ENCODE measurements at regions not wholly inside any gene's neighbourhood (a gene's known extent, or its start where the extent isn't known, plus 50 kb on each side); places are given as distances from the start of the nearest gene placed in this dataset.

DNA sequence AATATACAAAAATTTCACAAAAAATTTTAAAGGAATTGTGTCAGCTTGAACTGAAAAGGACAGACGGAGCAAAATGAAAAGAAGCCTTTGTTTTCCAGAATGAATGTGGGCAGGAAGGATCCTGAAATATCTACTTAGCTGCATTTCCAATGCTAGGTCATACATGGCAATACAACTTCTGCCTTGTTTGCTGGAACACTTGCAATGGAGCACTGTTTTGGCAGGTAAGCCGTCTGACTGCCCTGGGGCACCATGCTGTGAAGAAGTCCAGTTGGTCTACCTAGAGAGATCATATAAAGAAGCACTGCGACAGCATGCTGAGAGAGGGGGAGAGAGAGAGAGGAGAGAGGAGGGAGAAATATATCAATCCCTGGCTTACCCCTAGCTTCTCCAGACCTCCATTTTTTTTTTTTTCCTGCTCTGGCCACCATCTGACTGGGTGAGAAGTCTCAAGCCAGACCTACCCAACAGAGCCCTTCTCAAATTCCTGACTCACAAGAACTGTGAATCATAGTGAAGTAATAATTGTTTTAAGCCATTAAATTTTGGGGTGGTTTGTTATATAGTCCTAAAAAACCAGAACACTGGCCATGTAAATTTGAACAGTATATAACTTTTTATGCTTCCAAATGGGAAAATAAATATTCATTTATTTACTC, 97.1 kb upstream of the PRICKLE1 start:
- Histone ChIP-seq H3K4me1 (ENCODE audit: control insufficient read depth in 5 of 5, insufficient read depth in 5 of 5, low read length in 5 of 5) (peaks cover 0 to 18% (median 0%) of the 10 kb centered on the region in 5 donors), H3K36me3 (ENCODE audit: control insufficient read depth in 4 of 4, insufficient read depth in 4 of 4, low read length in 4 of 4) (no peaks in the 10 kb centered on the region), H3K9me3 (ENCODE audit: control insufficient read depth in 4 of 4, insufficient read depth in 3 of 4, low read length in 3 of 4) (peaks cover 0 to 2% (median 0%) of the 10 kb centered on the region in 4 donors), H3K27ac (ENCODE audit: low read depth in 1 of 2, low read length in 1 of 2) (no peak overlapping the region), H3K9ac (ENCODE audit: insufficient read depth in 1 of 2, low read length in 2 of 2) (no peak overlapping the region), H3K27me3 (ENCODE audit: control insufficient read depth in 3 of 3, insufficient read depth in 3 of 3, low read length in 2 of 3) (no peaks in the 10 kb centered on the region), H3K4me3 (no peak overlapping the region)
- WGBS, 2 donors, result 93% methylated on average over 3 of the region's 3 CpGs
- TF ChIP-seq, protein P1, sequence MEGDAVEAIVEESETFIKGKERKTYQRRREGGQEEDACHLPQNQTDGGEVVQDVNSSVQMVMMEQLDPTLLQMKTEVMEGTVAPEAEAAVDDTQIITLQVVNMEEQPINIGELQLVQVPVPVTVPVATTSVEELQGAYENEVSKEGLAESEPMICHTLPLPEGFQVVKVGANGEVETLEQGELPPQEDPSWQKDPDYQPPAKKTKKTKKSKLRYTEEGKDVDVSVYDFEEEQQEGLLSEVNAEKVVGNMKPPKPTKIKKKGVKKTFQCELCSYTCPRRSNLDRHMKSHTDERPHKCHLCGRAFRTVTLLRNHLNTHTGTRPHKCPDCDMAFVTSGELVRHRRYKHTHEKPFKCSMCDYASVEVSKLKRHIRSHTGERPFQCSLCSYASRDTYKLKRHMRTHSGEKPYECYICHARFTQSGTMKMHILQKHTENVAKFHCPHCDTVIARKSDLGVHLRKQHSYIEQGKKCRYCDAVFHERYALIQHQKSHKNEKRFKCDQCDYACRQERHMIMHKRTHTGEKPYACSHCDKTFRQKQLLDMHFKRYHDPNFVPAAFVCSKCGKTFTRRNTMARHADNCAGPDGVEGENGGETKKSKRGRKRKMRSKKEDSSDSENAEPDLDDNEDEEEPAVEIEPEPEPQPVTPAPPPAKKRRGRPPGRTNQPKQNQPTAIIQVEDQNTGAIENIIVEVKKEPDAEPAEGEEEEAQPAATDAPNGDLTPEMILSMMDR (IDR thresholded peaks at IDR 0.05; ENCODE audit: control extremely low read depth, extremely low read depth), result no peak
- no peak for DNase-seq
- ATAC-seq (ENCODE audit: insufficient read depth, low FRiP score), result no peak

DNA sequence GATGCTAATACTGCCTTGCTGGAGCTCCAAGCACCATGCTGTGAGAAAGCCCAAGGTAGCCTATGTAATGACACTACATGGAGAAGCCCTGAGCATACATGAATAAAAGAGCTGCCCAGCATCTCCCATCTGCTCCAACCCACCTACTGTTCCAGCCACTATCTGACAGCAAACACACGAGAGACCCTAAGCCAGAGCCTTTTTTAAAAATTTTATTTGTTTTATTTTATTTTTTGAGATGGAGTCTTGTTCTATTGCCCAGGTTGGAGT, 95.2 kb upstream of the PRICKLE1 start:
- Histone ChIP-seq H3K9me3 (ENCODE audit: control insufficient read depth in 4 of 4, insufficient read depth in 3 of 4, low read length in 3 of 4) (peaks cover 0 to 2% (median 0%) of the 10 kb centered on the region in 4 donors), H3K27me3 (ENCODE audit: control insufficient read depth in 3 of 3, insufficient read depth in 3 of 3, low read length in 2 of 3) (no peaks in the 10 kb centered on the region), H3K9ac (ENCODE audit: insufficient read depth in 1 of 2, low read length in 2 of 2) (no peak overlapping the region), H3K4me1 (ENCODE audit: control insufficient read depth in 5 of 5, insufficient read depth in 5 of 5, low read length in 5 of 5) (peaks cover 0 to 18% (median 0%) of the 10 kb centered on the region in 5 donors), H3K36me3 (ENCODE audit: control insufficient read depth in 4 of 4, insufficient read depth in 4 of 4, low read length in 4 of 4) (no peaks in the 10 kb centered on the region), H3K27ac (ENCODE audit: low read depth in 1 of 2, low read length in 1 of 2) (no peak overlapping the region), H3K4me3 (no peak overlapping the region)
- no peak for ATAC-seq (ENCODE audit: insufficient read depth, low FRiP score)
- WGBS, 2 donors, result 86 to 91% methylated on average over 1 of the region's 1 CpG
- TF ChIP-seq, protein P1 (IDR thresholded peaks at IDR 0.05; ENCODE audit: control extremely low read depth, extremely low read depth), result no peak
- DNase-seq, result no peak

DNA sequence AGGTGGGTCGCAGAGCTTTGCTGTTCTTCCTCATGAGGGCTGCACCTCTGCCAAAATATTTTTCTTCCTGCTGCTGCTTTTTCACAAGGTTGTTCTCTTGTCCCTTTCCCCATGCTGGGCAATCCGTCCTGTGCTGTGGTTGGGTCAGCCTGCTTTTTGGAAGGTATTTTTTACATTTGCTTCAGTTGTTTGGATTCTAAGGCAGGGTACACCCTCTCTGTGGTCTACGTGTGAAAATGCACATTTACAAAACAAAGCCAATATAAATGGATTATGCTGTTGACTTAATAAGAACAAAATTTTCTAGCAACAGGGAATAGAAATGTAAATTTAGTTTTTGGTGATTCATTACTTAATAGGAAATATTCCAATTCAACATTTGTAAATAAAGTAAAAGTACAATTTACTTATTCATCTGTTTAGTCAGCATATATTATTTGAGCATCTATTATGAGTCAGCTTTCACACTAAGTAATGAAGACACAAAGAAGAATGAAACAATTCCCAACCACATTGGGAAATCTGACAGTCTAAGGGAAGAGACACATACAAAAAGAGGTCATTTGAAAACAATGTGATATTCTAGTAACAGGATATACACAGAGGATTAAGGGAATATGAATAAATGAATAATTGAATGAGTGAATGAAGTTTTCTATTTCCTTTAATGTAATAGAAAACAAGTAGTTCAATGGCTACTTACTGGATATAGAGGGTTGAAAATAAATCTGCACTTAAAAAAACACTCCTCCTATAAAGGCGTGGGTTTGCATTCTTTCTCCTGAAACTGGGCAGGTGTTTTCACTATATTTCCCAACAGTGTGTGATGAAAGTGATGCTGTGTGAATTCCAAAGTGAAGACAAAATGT, 94.6 kb upstream of the PRICKLE1 start:
- Histone ChIP-seq H3K4me1 (ENCODE audit: control insufficient read depth in 5 of 5, insufficient read depth in 5 of 5, low read length in 5 of 5) (peaks cover 0 to 18% (median 0%) of the 10 kb centered on the region in 5 donors), H3K9me3 (ENCODE audit: control insufficient read depth in 4 of 4, insufficient read depth in 3 of 4, low read length in 3 of 4) (peaks cover 0 to 2% (median 0%) of the 10 kb centered on the region in 4 donors), H3K27ac (ENCODE audit: low read depth in 1 of 2, low read length in 1 of 2) (no peak overlapping the region), H3K9ac (ENCODE audit: insufficient read depth in 1 of 2, low read length in 2 of 2) (no peak overlapping the region), H3K4me3 (no peak overlapping the region), H3K36me3 (ENCODE audit: control insufficient read depth in 4 of 4, insufficient read depth in 4 of 4, low read length in 4 of 4) (no peaks in the 10 kb centered on the region), H3K27me3 (ENCODE audit: control insufficient read depth in 3 of 3, insufficient read depth in 3 of 3, low read length in 2 of 3) (no peaks in the 10 kb centered on the region)
- 68 to 79% methylated on average over 4 of the region's 4 CpGs for WGBS, 2 donors
- no peak for DNase-seq
- TF ChIP-seq, protein P1 (IDR thresholded peaks at IDR 0.05; ENCODE audit: control extremely low read depth, extremely low read depth), result no peak
- ATAC-seq (ENCODE audit: insufficient read depth, low FRiP score), result no peak

Data from lung (tissue), 11 donors.